ENCODE measurements at regions not wholly inside any gene's neighbourhood (a gene's known extent, or its start where the extent isn't known, plus 50 kb on each side); places are given as distances from the start of the nearest gene placed in this dataset.
A peak's percentile ranks its signal among the peaks of the same experiment; 100 is the strongest.
"Not testable (repeated sequence)": the region's sequence is repeated elsewhere in the genome, so short reads cannot be mapped to it uniquely, and the experiment has no call there.

GRCh38 chr16:16586073-16586651 lies 207.2 kb downstream of the NPIPA7 start:
- WGBS = 36% methylated on average over 6 of the region's 7 CpGs
- TF ChIP-seq HNF4A (conservative IDR thresholded peaks at IDR 0.05) = peak in 1 of 2 donors; percentile 8
- not testable (repeated sequence) for H3K36me3 ChIP-seq (ENCODE audit: control insufficient read depth in 4 of 4, insufficient read depth in 3 of 4, low read depth in 1 of 4, low read length in 3 of 4); H3K27me3 ChIP-seq (ENCODE audit: control insufficient read depth in 4 of 4, insufficient read depth in 4 of 4, low read length in 3 of 4); H3K9me3 ChIP-seq (ENCODE audit: control insufficient read depth in 4 of 4, low read length in 3 of 4); H3K4me3 ChIP-seq (ENCODE audit: low read depth in 1 of 3, low read length in 3 of 3); H3K9ac ChIP-seq (ENCODE audit: low read depth in 1 of 2, low read length in 2 of 2); DNase-seq (ENCODE audit: low spot score); H3K4me1 ChIP-seq (ENCODE audit: control insufficient read depth in 4 of 4, insufficient read depth in 4 of 4, low read length in 3 of 4)
- peak overlapping the region in 1 of 2 donors; percentile 41 for H3K27ac ChIP-seq (ENCODE audit: low read depth in 1 of 2, low read length in 2 of 2)

- not testable (repeated sequence) for H3K4me1 ChIP-seq (ENCODE audit: control insufficient read depth in 4 of 4, insufficient read depth in 4 of 4, low read length in 3 of 4); DNase-seq (ENCODE audit: low spot score); H3K4me3 ChIP-seq (ENCODE audit: low read depth in 1 of 3, low read length in 3 of 3); H3K9me3 ChIP-seq (ENCODE audit: control insufficient read depth in 4 of 4, low read length in 3 of 4); H3K36me3 ChIP-seq (ENCODE audit: control insufficient read depth in 4 of 4, insufficient read depth in 3 of 4, low read depth in 1 of 4, low read length in 3 of 4); H3K27me3 ChIP-seq (ENCODE audit: control insufficient read depth in 4 of 4, insufficient read depth in 4 of 4, low read length in 3 of 4); H3K9ac ChIP-seq (ENCODE audit: low read depth in 1 of 2, low read length in 2 of 2)
- H3K27ac ChIP-seq (ENCODE audit: low read depth in 1 of 2, low read length in 2 of 2) = peak overlapping the region; percentile 41 to 66
- TF ChIP-seq HNF4A (conservative IDR thresholded peaks at IDR 0.05) (peak; percentile 27 to 38), RXRA (IDR thresholded peaks at IDR 0.05) (peak; percentile 13 to 57), SP1 (IDR thresholded peaks at IDR 0.05) (peak; percentile 49)
- 39% methylated on average over 4 of the region's 6 CpGs for WGBS
Measured at GRCh38 chr16:16586969-16587368, 208.0 kb downstream of the NPIPA7 start.

- TF ChIP-seq HNF4A (conservative IDR thresholded peaks at IDR 0.05) = peak; percentile 16 to 41
- peak in 1 of 2 donors; percentile 19 for TF ChIP-seq RXRA (IDR thresholded peaks at IDR 0.05)
- not testable (repeated sequence) for H3K36me3 ChIP-seq (ENCODE audit: control insufficient read depth in 4 of 4, insufficient read depth in 3 of 4, low read depth in 1 of 4, low read length in 3 of 4); H3K4me3 ChIP-seq (ENCODE audit: low read depth in 1 of 3, low read length in 3 of 3); H3K27me3 ChIP-seq (ENCODE audit: control insufficient read depth in 4 of 4, insufficient read depth in 4 of 4, low read length in 3 of 4); H3K9ac ChIP-seq (ENCODE audit: low read depth in 1 of 2, low read length in 2 of 2); H3K4me1 ChIP-seq (ENCODE audit: control insufficient read depth in 4 of 4, insufficient read depth in 4 of 4, low read length in 3 of 4); DNase-seq (ENCODE audit: low spot score); H3K9me3 ChIP-seq (ENCODE audit: control insufficient read depth in 4 of 4, low read length in 3 of 4); H3K27ac ChIP-seq (ENCODE audit: low read depth in 1 of 2, low read length in 2 of 2)
- WGBS = 52% methylated on average over 7 of the region's 7 CpGs
Measured at GRCh38 chr16:16588436-16588835, 209.5 kb downstream of the NPIPA7 start.

GRCh38 chr16:16590654-16591318 lies 211.8 kb downstream of the NPIPA7 start:
- 11% methylated on average over 2 of the region's 4 CpGs for WGBS
- not testable (repeated sequence) for H3K27me3 ChIP-seq (ENCODE audit: control insufficient read depth in 4 of 4, insufficient read depth in 4 of 4, low read length in 3 of 4); H3K27ac ChIP-seq (ENCODE audit: low read depth in 1 of 2, low read length in 2 of 2); H3K4me1 ChIP-seq (ENCODE audit: control insufficient read depth in 4 of 4, insufficient read depth in 4 of 4, low read length in 3 of 4); DNase-seq (ENCODE audit: low spot score); H3K9ac ChIP-seq (ENCODE audit: low read depth in 1 of 2, low read length in 2 of 2); H3K4me3 ChIP-seq (ENCODE audit: low read depth in 1 of 3, low read length in 3 of 3); H3K36me3 ChIP-seq (ENCODE audit: control insufficient read depth in 4 of 4, insufficient read depth in 3 of 4, low read depth in 1 of 4, low read length in 3 of 4); H3K9me3 ChIP-seq (ENCODE audit: control insufficient read depth in 4 of 4, low read length in 3 of 4)

- peak; percentile 68 to 75 for TF ChIP-seq RAD21 (IDR thresholded peaks at IDR 0.05)
- peak; percentile 41 for TF ChIP-seq CTCF (IDR thresholded peaks at IDR 0.05; ENCODE audit: low read depth, low read length, missing input control)
- not testable (repeated sequence) for H3K27ac ChIP-seq (ENCODE audit: low read depth in 1 of 2, low read length in 2 of 2); H3K4me1 ChIP-seq (ENCODE audit: control insufficient read depth in 4 of 4, insufficient read depth in 4 of 4, low read length in 3 of 4); H3K36me3 ChIP-seq (ENCODE audit: control insufficient read depth in 4 of 4, insufficient read depth in 3 of 4, low read depth in 1 of 4, low read length in 3 of 4); H3K9me3 ChIP-seq (ENCODE audit: control insufficient read depth in 4 of 4, low read length in 3 of 4); H3K27me3 ChIP-seq (ENCODE audit: control insufficient read depth in 4 of 4, insufficient read depth in 4 of 4, low read length in 3 of 4); H3K9ac ChIP-seq (ENCODE audit: low read depth in 1 of 2, low read length in 2 of 2); H3K4me3 ChIP-seq (ENCODE audit: low read depth in 1 of 3, low read length in 3 of 3); DNase-seq (ENCODE audit: low spot score)
- WGBS = 11% methylated on average over 17 of the region's 19 CpGs
Measured at GRCh38 chr16:16593156-16593863, 214.4 kb downstream of the NPIPA7 start.

- H3K27ac ChIP-seq (ENCODE audit: low read depth in 1 of 2, low read length in 2 of 2); H3K27me3 ChIP-seq (ENCODE audit: control insufficient read depth in 4 of 4, insufficient read depth in 4 of 4, low read length in 3 of 4); H3K4me1 ChIP-seq (ENCODE audit: control insufficient read depth in 4 of 4, insufficient read depth in 4 of 4, low read length in 3 of 4); H3K4me3 ChIP-seq (ENCODE audit: low read depth in 1 of 3, low read length in 3 of 3); H3K36me3 ChIP-seq (ENCODE audit: control insufficient read depth in 4 of 4, insufficient read depth in 3 of 4, low read depth in 1 of 4, low read length in 3 of 4); H3K9me3 ChIP-seq (ENCODE audit: control insufficient read depth in 4 of 4, low read length in 3 of 4); H3K9ac ChIP-seq (ENCODE audit: low read depth in 1 of 2, low read length in 2 of 2); DNase-seq (ENCODE audit: low spot score): not testable (repeated sequence)
- 43% methylated on average over 3 of the region's 10 CpGs for WGBS
Measured at GRCh38 chr16:16595029-16595718, 216.2 kb downstream of the NPIPA7 start.

Data from liver (tissue), 8 donors.